Common myeloid progenitor, CD34-positive (primary cell): ENCODE measurements at regions not wholly inside any gene's neighbourhood (a gene's known extent, or its start where the extent isn't known, plus 50 kb on each side); places are given as distances from the start of the nearest gene placed in this dataset.

Source experiments
- CTCF ChIA-PET: fragments of 350-600 bp; sonication (Branson Sonifier 250); formaldehyde crosslinking; loops from one replicate; lab custom pipeline; 2021; ENCODE audit warnings: antibody characterized with exemption; lab: Charles Lee
- POLR2A ChIA-PET: fragments of 350-600 bp; sonication (Branson Sonifier 250); formaldehyde crosslinking; loops from one replicate; lab custom pipeline; 2021; ENCODE audit warnings: antibody characterized with exemption; lab: Charles Lee
- DNase-seq, 3 donors: peaks; one replicate each; pipeline versions ENCODE4 v3.0.0 to v3.0.0-alpha.2; 2013
- H3K27ac ChIP-seq, 2 experiments: 1 replicate in 1 of 2; 2 replicates in 1 of 2; pipeline ENCODE4 v1.7.0; 2013; ENCODE audit warnings: inconsistent platforms in 2 of 2, low read length in 2 of 2, mild to moderate bottlenecking in 2 of 2, low read depth in 1 of 2, moderate library complexity in 1 of 2; ENCODE audit not compliant: severe bottlenecking in 2 of 2, insufficient read depth in 1 of 2, poor library complexity in 1 of 2
- H3K27me3 ChIP-seq, 5 experiments: replicated peaks in 2 of 5; 1 replicate in 3 of 5; 2 replicates in 2 of 5; pipeline versions ENCODE4 v1.6.1 to v1.7.0; 2013; ENCODE audit warnings: low read length in 4 of 5, mild to moderate bottlenecking in 2 of 5, moderate library complexity in 2 of 5, inconsistent platforms in 1 of 5; ENCODE audit not compliant: insufficient read depth in 5 of 5, control insufficient read depth in 4 of 5
- H3K36me3 ChIP-seq, 4 experiments: 1 replicate in 2 of 4; 2 replicates in 2 of 4; pipeline versions ENCODE4 v1.6.1 to v1.7.0; 2013; ENCODE audit warnings: low read length in 3 of 4, control low read depth in 1 of 4, mild to moderate bottlenecking in 1 of 4; ENCODE audit not compliant: control insufficient read depth in 4 of 4, insufficient read depth in 4 of 4
- H3K4me1 ChIP-seq, 4 experiments: 1 replicate in 3 of 4; 2 replicates in 1 of 4; pipeline versions ENCODE4 v1.6.1 to v1.7.1; 2013; ENCODE audit warnings: low read length in 3 of 4, mild to moderate bottlenecking in 3 of 4, control low read depth in 1 of 4, inconsistent platforms in 1 of 4, moderate library complexity in 1 of 4; ENCODE audit not compliant: control insufficient read depth in 4 of 4, insufficient read depth in 4 of 4; ENCODE audit errors: control extremely low read depth in 1 of 4
- H3K4me3 ChIP-seq, 7 experiments: 1 replicate in 4 of 7; 2 replicates in 3 of 7; pipeline versions ENCODE4 v1.5.1 to v1.7.0; 2013; ENCODE audit warnings: mild to moderate bottlenecking in 7 of 7, low read length in 6 of 7, moderate library complexity in 6 of 7, inconsistent platforms in 2 of 7, low read depth in 2 of 7, control low read depth in 1 of 7; ENCODE audit not compliant: insufficient read depth in 4 of 7, control insufficient read depth in 1 of 7; ENCODE audit errors: extremely low read depth in 1 of 7
- H3K9me3 ChIP-seq, 5 experiments: 1 replicate in 4 of 5; 2 replicates in 1 of 5; pipeline versions ENCODE4 v1.6.1 to v1.7.1; 2013; ENCODE audit warnings: low read length in 4 of 5, mild to moderate bottlenecking in 2 of 5, inconsistent platforms in 1 of 5, low read depth in 1 of 5, moderate library complexity in 1 of 5; ENCODE audit not compliant: control insufficient read depth in 4 of 5, insufficient read depth in 2 of 5; ENCODE audit errors: control extremely low read depth in 1 of 5
- WGBS: methylation state at CpG from one replicate; pipeline ENCODE4 v1.1.5; 2013; ENCODE audit not compliant: insufficient coverage; 5-methylcytosine and 5-hydroxymethylcytosine counted together

DNA sequence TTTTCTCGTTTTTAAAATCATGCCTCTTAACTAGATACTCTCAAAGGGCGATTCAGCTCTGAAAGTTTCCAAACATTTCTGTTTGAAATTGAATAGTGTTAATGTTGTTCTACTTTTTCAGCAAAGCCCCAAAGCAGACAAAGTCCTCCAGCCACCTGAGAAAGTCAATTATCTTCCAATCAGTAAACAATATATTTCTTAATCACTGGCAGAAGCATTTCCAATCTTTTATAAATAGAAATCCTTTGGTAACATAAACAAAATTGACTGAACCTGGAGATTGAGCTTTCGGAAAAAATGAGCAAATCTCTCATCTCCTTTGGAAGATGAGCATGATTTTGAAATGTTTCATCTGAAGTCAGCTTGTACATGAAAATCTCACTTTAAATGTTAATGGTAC, 84.4 kb upstream of the FIBIN start:
- H3K4me1 ChIP-seq = no peaks in the 10 kb centered on the region
- ChIA-PET CTCF (no interaction called here), POLR2A (no interaction called here)
- H3K27ac ChIP-seq = no peak overlapping the region
- no peaks in the 10 kb centered on the region for H3K27me3 ChIP-seq
- no peak overlapping the region for H3K4me3 ChIP-seq
- peaks cover 0 to 1% (median 0%) of the 10 kb centered on the region in 5 experiments for H3K9me3 ChIP-seq
- no peaks in the 10 kb centered on the region for H3K36me3 ChIP-seq
- no peak for DNase-seq
- 29% methylated on average over 1 of the region's 3 CpGs for WGBS

DNA sequence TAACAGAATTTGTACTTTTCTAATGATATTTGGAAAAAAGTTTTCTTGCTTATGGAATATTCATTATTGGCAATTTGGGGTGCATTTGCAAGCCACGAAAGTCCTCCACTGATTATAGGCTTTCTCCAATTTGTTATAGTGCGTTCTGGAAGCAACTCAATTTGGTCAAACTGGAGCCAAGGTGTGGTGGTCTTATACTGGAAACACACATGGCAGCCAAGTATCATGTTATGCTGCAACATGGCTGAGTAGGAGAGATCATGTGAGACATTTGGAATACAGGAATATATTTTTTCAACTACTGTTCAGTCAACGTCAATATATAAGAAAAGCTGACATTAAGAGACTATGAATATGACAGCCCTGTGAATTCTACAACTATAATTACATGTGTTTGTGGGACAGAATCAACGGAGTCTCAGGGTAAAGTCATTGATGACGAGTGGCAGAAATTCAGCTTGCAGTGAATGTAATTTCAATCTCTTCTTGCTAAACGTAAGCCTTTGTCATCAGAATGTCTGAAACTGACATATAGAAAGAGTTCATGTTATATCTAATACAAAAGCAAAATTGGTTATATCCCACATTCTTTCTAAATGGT, 83.8 kb upstream of the FIBIN start:
- WGBS = 94% methylated on average over 4 of the region's 6 CpGs
- no peaks in the 10 kb centered on the region for H3K36me3 ChIP-seq
- DNase-seq = no peak
- CTCF ChIA-PET = no interaction called here
- POLR2A ChIA-PET = no interaction called here
- no peak overlapping the region for H3K27ac ChIP-seq
- no peaks in the 10 kb centered on the region for H3K27me3 ChIP-seq
- H3K9me3 ChIP-seq = peaks cover 0 to 1% (median 0%) of the 10 kb centered on the region in 5 experiments
- no peaks in the 10 kb centered on the region for H3K4me1 ChIP-seq
- H3K4me3 ChIP-seq = no peak overlapping the region

DNA sequence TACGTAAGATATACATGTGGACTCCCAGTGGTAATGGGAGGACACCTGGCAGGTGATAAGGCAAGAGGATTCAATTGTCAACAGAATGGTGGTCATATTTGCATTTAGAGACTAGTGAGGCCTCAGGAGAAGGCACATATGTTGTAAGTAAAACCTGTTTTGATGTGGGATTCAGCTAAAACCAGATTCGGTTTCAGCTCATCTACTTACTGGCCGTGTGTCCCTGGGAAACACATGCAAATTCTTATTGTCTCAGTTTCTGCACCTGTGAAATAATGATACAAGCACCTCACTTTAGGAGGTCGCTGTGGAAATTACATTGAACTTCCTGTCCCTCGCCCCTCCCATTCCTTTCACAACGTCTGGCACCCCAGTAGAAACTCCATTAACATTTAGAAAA, 78.9 kb upstream of the FIBIN start:
- H3K4me1 ChIP-seq = no peaks in the 10 kb centered on the region
- POLR2A ChIA-PET = no interaction called here
- 97% methylated on average over 4 of the region's 6 CpGs for WGBS

DNA sequence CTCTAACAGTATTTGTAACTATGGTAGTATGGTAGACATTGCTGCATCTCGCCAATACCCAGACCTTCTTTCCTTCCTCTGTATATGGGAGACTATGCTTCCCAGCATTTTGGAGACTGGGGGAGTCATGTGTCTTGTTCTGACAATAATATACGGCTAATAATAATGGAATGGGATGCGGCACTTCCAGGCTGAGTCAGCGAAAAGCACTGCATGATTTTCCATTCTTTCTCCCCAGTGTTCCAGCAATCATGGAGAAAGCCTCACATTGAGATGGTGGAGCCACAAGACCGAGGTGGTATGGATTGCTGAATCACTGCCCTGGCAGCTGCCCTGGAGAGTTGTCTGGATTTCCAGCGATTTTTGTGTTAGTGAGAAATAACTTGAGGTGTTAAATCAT, 77.1 kb upstream of the FIBIN start:
- H3K4me3 ChIP-seq = no peak overlapping the region
- H3K4me1 ChIP-seq = no peaks in the 10 kb centered on the region
- DNase-seq = no peak
- H3K27me3 ChIP-seq = no peaks in the 10 kb centered on the region
- H3K36me3 ChIP-seq = no peaks in the 10 kb centered on the region
- no peak overlapping the region for H3K27ac ChIP-seq
- POLR2A ChIA-PET = no interaction called here
- WGBS = 95% methylated on average over 3 of the region's 6 CpGs
- CTCF ChIA-PET = no interaction called here
- no peaks in the 10 kb centered on the region for H3K9me3 ChIP-seq

More for the DNA sequence above, 78.9 kb upstream of the FIBIN start:
- Histone ChIP-seq H3K36me3 (no peaks in the 10 kb centered on the region), H3K27me3 (no peaks in the 10 kb centered on the region), H3K4me3 (no peak overlapping the region), H3K9me3 (no peaks in the 10 kb centered on the region), H3K27ac (no peak overlapping the region)
- no peak for DNase-seq
- CTCF ChIA-PET = no interaction called here

DNA sequence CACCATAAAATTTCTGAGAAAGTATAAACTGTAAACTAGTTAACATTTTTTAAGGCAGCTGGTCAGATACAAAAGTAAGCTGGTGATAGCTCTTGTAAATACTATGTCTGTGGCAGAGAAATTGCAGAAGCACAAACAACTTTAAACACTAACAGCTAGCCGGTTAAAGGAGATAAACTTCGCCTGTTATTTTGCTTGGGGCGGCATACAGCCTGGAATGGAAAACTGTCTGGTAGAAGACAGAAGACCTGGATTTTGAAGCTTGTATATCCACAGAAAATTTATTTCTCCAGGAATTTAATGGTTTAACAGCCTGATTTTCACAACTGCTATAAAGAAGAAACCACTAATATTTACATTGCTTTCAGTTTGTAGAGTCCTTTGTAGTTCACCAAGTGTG, 65.3 kb upstream of the FIBIN start:
- peaks cover 0 to 5% (median 0%) of the 10 kb centered on the region in 5 experiments for H3K9me3 ChIP-seq
- no CpG with 5 or more reads among the region's 3 CpGs for WGBS
- H3K4me1 ChIP-seq = no peaks in the 10 kb centered on the region
- POLR2A ChIA-PET = no interaction called here
- H3K4me3 ChIP-seq = no peak overlapping the region
- H3K36me3 ChIP-seq = no peaks in the 10 kb centered on the region
- H3K27ac ChIP-seq = no peak overlapping the region
- no peak for DNase-seq
- no peaks in the 10 kb centered on the region for H3K27me3 ChIP-seq
- CTCF ChIA-PET = no interaction called here

DNA sequence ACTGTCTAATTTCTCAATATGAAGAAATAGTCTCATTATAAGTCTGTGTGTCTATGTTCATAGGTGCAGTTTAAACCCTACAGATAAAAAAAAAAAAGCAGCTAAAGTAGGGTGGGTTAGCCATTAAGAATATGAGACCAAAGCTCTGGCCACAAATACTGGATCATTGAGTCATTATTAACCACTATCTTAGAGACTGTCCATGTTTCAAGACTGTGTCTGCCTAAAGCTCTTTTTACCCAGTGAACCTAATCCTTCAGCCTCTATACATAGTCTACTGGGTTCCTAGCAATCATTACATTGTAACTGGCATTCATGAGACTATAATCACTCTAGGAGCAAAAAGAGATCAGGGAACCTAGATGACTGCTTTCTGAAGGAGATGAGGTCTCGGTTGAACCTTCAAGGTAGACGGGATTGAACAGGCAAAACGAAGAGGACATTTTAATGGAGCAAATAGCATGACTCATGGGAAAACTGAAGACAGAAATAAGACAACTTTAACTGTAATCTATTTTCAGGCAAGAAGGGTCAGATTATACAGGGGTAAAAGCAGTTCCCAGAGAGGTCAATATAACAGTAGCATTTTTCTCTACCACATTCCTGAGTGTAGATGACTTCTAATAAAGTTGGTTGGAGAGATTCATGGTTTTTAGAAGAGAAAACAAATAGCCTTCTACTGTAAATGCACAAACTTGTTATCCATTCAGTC, 64.0 kb upstream of the FIBIN start:
- H3K4me3 ChIP-seq = no peak overlapping the region
- 100% methylated on average over 3 of the region's 3 CpGs for WGBS
- peaks cover 0 to 5% (median 0%) of the 10 kb centered on the region in 5 experiments for H3K9me3 ChIP-seq
- POLR2A ChIA-PET = no interaction called here
- H3K27me3 ChIP-seq = no peaks in the 10 kb centered on the region
- no peak overlapping the region for H3K27ac ChIP-seq
- CTCF ChIA-PET = no interaction called here
- H3K4me1 ChIP-seq = no peaks in the 10 kb centered on the region
- DNase-seq = no peak
- no peaks in the 10 kb centered on the region for H3K36me3 ChIP-seq

DNA sequence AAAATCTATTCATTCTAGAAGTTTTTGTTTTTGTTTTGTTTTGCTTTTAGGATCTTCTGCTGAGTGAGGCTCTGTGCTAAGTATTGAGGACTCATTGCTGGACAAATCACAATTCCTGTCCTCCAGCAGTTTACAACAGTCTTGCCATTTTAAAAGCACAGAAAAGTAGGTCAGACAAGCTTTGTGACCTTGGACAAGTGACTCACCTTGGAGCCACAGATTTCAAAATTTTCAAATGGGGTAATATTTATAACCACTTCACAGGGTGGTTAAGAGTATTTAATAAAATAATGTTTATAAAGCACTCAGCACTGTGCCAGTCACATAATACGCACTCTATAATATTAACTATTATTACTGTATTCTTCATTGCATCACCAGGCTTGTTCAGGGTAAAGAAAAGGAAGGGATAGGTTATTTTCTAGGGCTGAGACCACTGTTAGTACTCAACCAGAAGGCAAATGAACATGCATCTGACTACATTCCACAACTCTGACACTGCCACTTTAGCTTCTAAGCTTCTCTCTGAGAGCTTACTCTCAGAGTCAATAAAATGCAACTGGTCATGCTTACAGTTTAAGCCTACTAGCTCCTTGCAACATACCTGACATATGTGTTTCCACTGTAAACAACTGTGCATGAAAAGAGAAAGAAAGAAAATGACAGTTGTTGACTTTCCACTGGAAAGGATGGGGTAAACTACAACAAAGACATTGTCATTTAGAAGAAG, 63.2 kb upstream of the FIBIN start:
- no peak for DNase-seq
- CTCF ChIA-PET = no interaction called here
- no CpG with 5 or more reads among the region's 1 CpG for WGBS

More for the DNA sequence above, 63.2 kb upstream of the FIBIN start:
- H3K27me3 ChIP-seq = no peaks in the 10 kb centered on the region
- H3K36me3 ChIP-seq = no peaks in the 10 kb centered on the region
- H3K27ac ChIP-seq = no peak overlapping the region
- peaks cover 0 to 6% (median 0%) of the 10 kb centered on the region in 5 experiments for H3K9me3 ChIP-seq
- POLR2A ChIA-PET = no interaction called here
- no peak overlapping the region for H3K4me3 ChIP-seq
- no peaks in the 10 kb centered on the region for H3K4me1 ChIP-seq
